ENCODE measurements at regions not wholly inside any gene's neighbourhood (a gene's known extent, or its start where the extent isn't known, plus 50 kb on each side); places are given as distances from the start of the nearest gene placed in this dataset.

DNA sequence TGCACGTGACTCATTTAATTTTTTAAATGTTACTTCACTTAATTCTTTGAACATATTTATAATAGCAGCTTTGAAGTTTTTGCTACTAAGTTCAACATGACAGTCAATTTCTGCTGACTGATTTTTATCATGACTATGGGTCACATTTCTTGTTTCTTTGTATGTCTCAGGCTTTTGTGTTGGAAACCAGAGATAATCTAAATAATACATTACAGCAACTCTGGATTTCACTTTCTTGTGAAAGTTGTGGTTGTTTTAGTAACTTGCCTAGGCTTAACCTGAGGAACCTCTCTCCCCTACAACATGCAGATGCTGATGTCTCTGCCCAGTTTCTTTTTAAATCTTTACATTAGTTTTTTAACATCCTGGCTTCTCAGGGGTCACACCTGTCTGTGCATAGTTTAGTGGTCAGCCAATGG lies 180.8 kb downstream of the CCDC71L start:
- no peak for DNase-seq

DNA sequence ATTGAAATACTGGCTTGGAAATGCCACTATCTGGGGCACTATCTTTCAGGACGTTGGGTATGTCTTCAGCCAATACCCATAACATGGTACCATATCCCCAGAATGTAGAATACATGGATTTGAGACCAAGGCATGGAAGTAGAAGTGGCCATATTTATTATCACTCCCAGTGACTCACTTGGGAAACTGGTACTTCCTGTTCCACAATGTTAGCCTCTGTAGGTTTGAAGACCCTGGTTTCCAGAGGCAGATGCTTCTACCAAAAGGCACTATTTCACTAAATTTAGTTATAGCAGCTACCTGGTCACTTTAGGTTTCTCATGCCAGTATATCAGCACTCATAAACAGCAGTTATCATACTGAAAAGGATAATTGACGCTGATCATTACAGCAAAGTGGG lies 184.2 kb downstream of the CCDC71L start:
- no peak for DNase-seq

DNA sequence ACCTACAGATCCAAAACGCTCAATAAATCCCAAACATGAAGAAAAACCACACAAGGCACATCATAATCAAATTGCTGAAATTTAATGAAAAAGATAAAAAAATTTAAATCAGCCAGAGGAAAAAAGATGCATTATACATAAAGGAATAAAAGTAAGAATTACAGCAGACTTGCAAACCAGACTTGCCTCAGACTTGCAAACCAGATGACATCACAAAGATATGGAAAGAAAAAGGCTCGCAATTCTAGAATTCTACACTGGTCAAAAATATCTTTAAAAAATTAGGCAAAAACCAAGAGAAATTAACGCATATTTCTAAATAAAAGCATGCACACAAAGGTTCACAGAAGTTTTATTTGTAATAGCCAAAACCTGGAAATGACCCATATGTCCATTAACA lies 188.0 kb upstream of the NAMPT start:
- DNase-seq: no peak

DNA sequence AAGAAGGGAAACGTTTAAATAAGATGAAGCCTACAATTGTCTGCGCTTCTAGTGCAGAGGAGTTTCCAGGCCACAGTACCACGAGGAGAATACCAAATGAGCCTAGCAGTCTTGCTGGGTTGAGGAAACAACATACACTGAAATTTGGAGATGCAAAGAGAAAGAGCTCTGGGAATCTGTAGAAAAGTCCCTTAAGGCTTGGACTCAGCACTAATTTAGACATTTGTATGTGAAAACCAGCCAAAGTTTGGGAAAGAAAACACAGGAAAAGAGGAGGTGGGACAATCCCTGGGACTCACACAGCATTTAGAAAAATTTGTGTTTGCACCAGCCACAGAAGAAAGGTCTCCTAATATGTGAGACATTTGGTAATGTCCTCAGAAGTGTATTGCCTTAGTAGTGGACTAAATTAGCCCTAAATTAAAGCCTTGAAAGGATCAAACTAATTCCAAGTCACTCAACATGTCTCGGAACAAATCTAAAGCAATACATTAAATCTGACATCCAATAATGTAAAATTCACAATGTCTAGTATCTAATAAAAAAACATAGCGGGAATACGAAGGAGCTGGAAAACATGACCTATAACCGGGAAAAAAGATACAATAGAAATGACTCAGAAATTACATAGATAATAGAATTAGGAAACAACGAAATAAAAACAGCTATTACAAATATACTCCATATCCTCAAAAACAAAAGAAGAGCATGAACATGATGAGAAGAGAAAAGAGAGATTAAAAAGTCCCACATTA lies 187.1 kb upstream of the NAMPT start:
- no peak for DNase-seq

DNA sequence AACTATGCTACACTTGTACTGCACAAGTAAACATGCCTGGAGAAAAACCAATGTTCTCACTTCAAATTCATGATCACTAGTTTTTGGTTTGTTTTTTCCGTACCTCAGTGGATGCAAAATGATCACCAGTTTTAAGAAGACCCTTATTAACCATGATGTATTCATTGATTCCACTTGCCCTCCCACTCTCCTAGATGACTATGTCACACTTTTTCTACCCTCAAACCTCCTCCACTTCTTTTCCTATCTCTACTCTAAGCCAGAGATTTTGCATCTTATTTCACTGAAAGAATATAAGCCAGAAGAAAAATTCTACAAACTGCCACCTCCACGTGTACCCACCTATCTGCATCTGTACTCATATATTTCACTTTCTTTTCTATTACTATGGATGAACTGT lies 186.2 kb upstream of the NAMPT start:
- DNase-seq: no peak

DNA sequence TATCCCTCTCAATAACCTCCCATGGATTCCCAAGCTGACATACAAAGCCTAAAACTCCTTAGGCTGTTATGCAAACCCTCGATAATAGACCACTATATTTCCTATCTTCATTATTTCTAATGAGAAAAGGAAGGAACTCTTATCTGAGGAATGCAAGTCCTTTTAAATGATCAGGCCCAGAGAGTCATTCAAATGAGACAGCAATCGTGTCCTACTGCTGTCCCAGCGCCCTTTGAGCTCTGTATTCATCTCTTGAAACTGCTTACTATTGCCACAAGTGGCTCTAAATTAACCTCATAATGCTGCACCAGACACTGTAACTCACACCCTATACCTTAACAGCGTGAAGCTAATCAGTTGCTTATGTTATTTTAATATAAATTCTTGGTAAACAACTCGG lies 182.1 kb upstream of the NAMPT start:
- DNase-seq: no peak

DNA sequence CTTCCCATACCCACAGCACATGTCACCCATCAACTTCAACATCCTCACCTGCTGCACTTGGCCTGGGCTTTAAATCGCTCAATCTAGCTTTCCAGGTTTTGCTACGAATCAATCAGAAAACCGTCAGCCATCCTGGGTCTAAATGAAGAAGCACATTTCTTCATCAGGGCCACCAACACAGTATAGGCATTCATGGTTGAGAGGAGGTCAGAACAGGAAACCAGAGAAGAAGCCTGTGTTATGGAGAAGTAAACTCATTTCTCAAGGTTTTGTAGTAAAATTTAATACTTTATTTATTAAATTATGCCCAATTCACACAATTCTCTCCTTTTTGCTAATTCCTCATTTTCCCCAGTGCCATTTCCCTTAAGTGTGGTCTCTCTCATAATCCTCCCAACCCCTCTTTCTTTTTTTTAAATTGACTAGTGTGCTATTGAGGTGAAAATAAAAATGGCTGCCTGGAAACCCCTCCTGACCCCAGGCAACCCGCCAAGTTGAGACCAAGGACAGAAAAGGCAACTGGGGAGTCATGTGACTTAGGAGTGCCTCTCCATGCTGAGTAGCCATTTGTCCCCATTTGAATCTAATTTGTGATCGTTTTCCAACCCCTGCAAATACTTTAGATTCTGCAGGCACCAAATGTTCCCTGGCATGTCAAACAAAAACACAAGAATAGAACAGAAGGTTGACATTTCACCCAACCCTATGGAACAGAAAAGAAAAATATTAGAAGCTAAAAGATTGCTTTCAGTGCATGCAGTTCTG lies 181.1 kb upstream of the NAMPT start:
- no peak for DNase-seq

DNA sequence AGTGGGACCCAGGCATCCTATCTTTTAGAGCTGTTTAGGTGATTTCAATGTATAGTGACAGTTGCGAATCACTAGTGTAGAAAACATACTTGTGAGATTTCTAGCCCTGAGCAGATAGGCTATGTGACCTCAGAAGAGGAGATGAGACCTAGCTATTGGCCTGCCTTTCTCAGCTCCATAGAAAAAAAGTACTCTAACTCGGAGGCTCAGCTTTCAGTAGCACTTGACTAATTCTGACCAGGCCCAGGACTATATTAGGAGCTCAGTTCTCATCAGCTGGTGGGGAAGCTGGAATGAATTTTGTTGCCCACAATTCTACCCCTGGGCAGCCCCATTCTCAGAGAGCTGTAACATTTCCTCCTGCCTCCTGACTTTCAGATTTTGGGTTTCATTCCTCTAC lies 179.9 kb upstream of the NAMPT start:
- DNase-seq: no peak

DNA sequence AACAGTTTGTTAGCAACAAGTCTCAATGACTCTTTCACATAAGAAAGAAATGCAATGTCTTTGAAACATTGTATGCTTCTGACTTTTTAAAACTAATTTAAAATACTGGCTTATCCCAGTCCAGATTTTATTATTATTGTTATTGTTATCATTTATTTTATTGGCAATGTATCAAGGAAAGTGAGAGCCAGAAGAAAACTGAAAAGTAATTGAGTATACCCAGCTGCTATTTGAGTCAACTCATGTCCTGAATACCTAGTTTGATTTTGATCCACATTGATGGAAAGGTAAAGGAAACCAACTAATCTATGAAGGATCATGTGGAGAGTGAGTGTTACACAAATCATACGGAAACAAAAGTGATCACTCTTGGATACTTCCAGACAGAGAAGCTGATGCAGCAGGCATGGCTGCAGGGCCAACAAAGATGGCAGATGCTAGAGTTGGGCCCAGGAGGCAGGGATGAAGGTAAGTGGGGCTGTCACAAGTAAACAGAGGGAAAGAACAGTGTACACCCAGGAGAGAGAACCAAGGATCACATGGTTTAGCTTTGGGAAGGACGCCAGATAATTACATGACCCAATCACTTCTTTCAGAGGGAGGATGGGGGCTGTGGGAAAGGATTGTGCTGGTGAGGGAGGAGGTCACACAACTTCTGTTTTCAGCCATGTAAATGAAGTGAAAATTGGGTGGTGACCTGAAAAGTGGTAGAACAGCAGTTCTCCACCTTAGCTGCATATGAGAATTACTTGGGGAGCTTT lies 179.2 kb upstream of the NAMPT start:
- peak; percentile 8 for DNase-seq

DNA sequence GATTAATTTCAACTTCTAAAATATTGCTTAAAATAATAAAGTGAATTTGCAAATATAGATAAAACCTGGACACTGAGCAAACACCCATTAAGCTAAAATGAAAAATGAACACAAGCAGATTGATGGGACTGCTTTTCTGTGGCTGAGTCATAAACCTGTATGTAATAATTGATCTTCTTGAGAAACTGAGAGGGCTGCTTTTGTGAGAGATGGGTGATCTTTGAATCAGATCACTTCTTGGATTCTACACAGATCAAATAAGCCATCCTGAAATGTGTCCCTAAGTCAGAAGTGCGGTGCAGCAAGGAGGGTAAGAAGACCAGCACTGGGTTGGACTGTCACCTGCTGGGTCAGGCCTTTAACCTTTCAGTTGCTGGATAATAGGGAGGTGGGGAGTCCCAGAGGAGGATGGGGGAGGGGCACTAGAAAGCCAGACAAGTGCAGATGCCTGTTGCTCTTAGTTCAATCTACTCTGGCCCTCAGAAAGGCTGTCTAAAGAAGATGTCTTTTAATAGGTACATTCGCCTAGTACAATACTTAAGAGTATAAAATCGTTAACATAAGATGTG lies 178.2 kb upstream of the NAMPT start:
- DNase-seq: no peak

DNA sequence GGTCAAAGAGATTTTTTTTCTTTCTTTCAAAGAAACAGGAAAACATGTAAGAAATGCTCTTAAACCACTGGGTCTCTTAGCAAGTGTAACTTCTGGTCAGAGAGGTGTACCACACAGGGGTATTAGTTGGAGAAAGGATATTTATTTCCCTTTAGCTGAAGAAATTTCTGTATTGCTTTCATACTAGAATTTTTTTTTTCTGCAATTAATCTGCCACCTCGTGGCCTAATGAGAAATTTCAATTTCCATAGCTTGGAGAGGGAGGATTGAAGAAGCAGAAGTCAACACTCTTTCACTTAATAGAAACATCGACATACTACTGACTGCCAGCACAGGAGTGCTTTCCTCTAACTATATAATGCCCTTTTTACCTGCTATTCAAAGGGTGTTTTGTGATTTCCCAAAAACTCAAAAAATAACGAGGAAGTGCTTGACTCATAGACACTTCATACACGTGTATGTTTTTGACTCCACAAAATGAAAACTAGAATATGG lies 177.6 kb upstream of the NAMPT start:
- DNase-seq: peak; percentile 38

DNA sequence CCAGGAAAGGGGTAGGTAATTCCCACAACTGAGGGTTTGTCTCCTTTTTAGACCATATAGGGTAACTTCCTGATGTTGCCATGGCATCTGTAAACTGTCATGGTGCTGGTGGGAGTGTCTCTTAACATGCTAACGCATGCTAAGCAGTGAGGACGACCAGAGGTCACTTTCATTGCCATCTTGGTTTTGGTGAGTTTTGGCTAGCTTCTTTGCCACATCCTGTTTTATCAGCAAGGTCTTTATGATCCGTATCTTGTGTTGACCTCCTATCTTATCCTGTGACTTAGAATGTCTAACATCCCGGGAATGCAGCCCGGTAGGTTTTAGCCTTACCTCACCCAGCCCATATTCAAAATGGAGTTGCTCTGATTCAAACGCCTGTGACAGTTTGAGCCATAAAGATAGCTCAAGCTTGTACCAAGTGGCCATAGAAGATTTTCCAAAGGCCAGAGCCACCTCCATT lies 176.0 kb upstream of the NAMPT start:
- no peak for DNase-seq

DNA sequence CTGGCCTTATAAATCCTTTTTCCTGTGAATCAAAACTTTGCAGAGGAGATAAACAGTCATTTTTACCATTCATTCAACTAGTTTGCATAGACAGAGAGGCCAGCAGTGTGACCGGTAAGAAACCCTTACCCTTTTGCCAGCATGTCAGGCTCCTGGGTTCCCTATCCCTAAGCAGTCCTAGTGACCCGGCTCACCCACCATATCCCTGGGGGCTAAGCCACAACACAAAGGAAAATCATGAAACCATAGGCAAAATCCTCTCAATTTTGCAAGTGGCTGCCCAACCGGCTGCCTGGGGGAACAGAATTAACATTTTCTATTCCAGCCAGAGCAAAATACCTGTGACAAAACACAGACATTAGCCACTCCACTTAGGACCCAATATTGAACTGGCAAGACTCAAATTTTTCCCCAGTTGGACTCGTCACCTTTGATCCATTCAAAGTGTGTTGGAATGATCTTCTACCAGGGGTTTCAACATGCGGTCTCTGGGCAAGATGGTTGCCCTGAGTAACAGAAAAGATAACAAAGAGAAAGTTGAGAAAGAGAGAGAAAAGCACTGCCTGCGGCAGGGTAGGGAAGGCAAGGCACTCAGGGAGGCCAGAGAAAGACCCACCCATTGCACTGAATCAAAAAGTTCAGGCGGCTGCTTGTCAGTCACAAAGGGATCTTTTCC lies 174.8 kb upstream of the NAMPT start:
- no peak for DNase-seq

DNA sequence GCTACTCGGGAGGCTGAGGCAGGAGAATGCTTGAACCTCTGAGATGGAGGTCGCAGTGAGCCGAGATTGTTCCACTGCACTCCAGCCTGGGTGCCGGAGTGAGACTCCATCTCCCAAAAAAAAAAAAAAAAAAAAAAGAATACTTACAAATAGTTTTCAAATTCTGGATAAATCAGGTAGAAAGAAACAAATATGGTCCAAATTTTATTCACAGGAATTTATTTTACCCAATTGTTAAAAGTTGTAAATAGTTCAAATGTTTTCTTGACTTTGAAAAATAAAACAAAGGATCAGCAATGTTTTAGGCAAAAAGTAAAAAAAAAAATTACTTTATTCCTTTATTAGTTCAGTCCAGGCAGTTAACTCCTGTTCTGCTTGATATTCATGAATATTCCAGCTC lies 172.9 kb upstream of the NAMPT start:
- no peak for DNase-seq

DNA sequence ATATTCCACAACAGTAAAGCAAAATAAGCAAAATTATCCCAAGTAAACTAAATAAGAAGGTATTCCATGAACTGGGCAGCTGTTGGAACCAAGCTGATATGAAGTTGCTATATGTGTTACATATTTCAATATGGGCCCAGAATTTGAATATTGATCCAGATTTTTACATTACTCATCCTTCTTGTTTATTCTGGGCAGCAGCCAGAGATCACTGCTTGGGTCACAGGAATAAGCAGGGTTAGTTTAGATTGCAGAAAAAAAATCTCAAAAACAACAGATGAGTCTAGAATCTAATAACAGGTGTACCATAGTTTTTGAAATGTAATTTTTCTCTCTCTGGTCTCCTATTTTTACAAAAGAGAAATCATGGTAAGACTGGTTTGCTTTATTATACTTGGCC lies 171.5 kb upstream of the NAMPT start:
- DNase-seq: no peak

DNA sequence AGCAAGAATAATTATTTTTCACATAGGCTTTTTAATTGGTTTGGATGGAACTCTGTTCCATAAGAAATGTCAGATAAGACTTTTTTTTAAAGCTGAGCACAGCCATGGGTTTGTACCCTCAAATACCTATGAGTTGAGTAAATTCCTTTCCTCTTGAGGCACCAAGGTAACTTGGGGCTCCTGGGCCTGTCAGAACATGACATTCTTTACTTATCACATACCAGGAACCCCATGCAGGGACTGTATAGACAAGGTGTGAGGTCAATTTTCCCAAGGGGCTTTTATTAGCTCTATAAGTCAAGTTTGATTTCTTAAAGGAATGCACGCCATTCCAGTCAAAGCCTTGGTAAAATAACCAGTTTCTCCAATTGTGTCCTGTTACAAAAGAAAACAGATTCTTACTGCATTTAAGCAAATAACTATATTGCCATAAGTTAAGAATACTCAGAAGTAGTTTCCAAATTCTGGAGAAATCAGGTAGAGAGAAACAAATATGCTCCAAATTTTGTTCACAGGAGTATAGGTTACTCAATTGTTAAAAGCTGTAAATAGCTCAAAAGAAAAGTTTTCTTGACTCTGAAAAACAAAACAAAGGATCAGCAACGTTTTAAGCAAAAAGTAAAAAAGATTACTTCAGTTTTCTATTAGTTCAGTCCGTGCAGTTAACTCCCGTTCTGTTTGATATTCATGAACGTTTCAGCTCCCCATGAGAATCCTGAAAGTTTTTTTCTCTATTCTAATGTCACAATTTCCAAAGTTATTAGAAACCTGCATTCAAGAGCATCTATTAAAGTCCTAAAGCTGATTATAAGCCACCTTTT lies 167.5 kb upstream of the NAMPT start:
- no peak for DNase-seq

DNA sequence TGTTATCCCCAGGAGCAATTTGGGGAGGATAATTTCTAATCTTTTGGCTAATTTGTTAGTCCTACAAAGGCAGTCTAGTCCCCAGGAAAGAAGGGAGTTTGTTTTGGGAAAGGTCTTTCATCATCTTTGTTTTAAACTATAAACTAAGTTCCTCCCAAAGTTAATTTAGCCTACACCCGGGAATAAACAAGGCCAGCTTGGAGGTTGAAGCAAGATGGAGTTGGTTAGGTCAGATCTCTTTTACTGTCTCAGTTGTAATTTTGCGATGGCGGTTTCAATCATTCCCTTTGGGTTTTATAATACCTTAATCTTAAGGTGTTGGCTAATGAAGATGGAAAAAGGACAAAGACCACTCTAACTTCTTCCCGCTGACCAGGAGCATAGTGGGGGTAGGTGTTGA lies 166.4 kb upstream of the NAMPT start:
- no peak for DNase-seq

DNA sequence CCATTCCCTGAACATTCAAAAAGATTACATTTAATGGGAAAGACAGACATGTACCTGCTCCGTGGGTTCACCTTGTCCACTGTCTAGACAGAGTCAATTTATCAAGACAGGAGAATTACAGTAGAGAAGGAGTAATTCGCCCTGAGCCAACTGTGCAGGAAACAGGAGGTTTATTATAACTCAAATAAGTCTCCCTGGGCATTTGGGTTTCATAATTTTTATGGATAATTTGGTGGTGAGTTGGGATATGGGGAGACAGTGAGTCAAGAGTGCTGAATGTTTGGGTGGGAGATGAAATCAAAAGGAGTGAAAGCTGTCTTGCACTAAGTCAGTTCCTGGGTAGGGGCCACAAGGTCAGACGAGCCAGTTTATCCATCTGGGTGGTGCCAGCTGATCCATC lies 165.9 kb upstream of the NAMPT start:
- no peak for DNase-seq

DNA sequence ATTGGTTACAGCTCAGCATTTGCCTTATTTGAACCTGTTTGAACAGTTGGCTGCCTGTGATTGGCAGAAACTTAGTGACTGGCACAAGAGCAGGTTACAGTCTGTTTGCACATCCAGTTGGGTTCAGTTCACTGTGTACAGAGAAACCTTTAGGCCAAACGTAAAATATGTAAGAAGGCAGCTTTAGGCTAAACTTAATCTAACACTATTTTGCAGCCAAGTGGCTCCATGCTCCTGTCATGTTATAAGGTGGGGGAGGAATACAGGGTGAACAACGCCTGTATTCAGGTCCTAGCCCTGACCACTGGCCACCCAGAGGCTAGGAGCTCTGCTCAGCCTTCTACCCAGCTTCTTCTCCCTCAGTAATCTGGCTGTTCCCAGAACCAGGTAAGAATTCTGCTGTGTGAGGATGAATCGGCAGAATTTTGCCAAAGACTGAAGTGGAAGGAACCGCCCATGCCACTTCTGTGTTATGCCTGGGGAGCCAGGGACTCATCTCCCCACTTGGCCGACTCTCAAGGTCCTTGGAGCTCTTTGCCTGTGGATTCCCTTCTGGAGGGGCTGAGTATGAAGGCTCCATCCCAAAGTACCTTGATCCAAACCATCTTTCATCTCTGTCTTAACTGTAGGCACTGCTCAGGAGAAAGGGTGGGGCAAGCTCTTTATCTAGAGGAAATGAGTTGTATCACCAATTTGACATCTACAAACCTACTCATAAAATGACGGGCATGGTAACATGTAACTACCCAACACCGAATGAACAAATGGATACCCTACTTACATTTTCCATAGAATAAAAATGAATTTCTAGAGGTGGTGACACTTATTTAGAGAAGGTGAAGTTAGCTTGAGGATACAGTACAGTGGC lies 164.4 kb upstream of the NAMPT start:
- no peak for DNase-seq

DNA sequence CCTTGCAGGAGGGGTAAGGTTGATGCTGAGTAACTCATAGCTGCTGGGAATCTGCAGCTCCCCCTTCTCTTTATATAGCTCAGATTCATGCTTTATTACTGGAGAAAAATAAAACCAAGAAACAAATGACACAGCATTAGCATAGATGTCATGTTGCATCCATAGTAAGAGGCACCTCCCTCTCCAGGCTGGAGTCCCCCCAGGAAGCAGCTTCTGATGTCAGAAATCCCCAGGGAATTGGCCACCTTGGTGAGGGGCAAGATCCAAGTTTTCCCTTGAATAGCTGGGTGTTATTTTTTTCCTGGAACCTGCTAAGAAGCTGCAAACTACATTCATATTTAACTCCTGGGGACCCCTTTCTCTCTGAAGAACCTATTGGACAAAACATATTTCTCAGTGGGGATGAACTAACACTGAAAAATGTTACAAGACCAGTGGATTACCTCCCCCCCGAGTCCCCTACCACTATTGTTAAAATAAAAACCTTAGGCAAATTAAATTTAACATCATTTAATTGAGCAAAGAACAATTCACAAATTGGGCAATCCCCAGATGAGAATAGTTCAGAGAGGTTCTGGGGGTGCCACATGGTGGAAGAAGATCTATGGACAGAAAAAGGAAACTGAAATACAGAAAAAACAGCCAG lies 163.7 kb upstream of the NAMPT start:
- no peak for DNase-seq
